ENCODE measurements at regions not wholly inside any gene's neighbourhood (a gene's known extent, or its start where the extent isn't known, plus 50 kb on each side); places are given as distances from the start of the nearest gene placed in this dataset.

GRCh38 chr9:11340654-11341053 lies 727.9 kb upstream of the PTPRD start:
- TF ChIP-seq CTCF (IDR thresholded peaks at IDR 0.05) (no peak), ZFX (IDR thresholded peaks at IDR 0.05; ENCODE audit: borderline replicate concordance) (no peak)

All from 22Rv1 (cell line).